ENCODE measurements at regions not wholly inside any gene's neighbourhood (a gene's known extent, or its start where the extent isn't known, plus 50 kb on each side); places are given as distances from the start of the nearest gene placed in this dataset.
"Not testable (repeated sequence)": the region's sequence is repeated elsewhere in the genome, so short reads cannot be mapped to it uniquely, and the experiment has no call there.

GRCh38 chr9:67397731-67398130, 405.4 kb upstream of the SPATA31A3 start:
- TF ChIP-seq CTCF, EZH2 (IDR thresholded peaks at IDR 0.05): not testable (repeated sequence)
